ENCODE measurements at regions not wholly inside any gene's neighbourhood (a gene's known extent, or its start where the extent isn't known, plus 50 kb on each side); places are given as distances from the start of the nearest gene placed in this dataset.

DNA sequence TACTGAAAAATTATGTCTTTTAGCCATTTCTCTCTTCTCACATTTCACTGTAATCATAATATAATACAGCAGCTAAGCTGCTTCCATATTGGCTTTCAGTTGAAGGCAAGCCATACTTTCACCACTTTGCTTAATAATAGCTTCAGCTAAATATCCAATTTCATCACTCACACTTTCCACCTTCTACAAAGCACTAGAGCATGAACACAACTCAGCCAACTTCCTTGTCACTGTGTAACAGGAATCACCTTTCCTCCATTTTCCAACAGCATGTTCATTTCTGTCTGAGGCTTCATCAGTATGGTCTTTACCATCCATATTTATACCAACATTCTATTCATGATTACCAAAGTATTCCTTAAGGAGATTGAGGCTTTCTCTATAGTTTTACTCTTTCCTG, 219.8 kb upstream of the CTSO start:
- in situ Hi-C loops (cut with MboI; ENCODE audit: low sequenced_read_pairs, unreplicated experiment), result no loop called here
- no peak for DNase-seq (ENCODE audit: low spot score)
- no peak for TF ChIP-seq CTCF (IDR thresholded peaks at IDR 0.05; ENCODE audit: borderline replicate concordance, control extremely low read depth, extremely low read depth, insufficient read depth, missing control alignments)

GRCh38 chr4:156169861-156170260, 216.2 kb upstream of the CTSO start:
- in situ Hi-C loops (cut with MboI; ENCODE audit: low sequenced_read_pairs, unreplicated experiment), result no loop called here
- DNase-seq (ENCODE audit: low spot score), result no peak
- no peak for TF ChIP-seq CTCF (IDR thresholded peaks at IDR 0.05; ENCODE audit: borderline replicate concordance, control extremely low read depth, extremely low read depth, insufficient read depth, missing control alignments)

GRCh38 chr4:156169011-156169410, 215.3 kb upstream of the CTSO start:
- TF ChIP-seq CTCF (IDR thresholded peaks at IDR 0.05; ENCODE audit: borderline replicate concordance, control extremely low read depth, extremely low read depth, insufficient read depth, missing control alignments), result peak; percentile 44
- DNase-seq (ENCODE audit: low spot score), result peak; percentile 20
- in situ Hi-C loops (cut with MboI; ENCODE audit: low sequenced_read_pairs, unreplicated experiment), result no loop called here

DNA sequence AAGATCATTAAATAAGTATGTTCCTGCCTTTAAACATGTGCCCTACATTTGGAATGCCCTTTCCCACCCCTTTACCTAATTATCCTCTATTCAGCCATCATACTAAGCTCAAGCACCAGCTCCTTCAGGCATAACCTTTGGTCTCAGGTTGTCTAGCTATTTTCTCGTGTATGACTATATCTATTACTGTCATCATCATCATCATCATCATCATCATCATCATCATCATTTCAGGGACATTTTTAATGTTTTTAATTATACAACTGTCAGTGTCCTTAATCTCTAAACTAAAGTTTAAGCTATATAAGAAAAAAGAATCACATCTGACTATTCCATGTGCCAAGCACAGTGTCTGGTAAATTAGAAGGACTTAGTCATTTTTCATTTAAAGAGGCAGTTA, 214.6 kb upstream of the CTSO start:
- in situ Hi-C loops (cut with MboI; ENCODE audit: low sequenced_read_pairs, unreplicated experiment), result no loop called here
- no peak for DNase-seq (ENCODE audit: low spot score)
- TF ChIP-seq CTCF (IDR thresholded peaks at IDR 0.05; ENCODE audit: borderline replicate concordance, control extremely low read depth, extremely low read depth, insufficient read depth, missing control alignments), result no peak

GRCh38 chr4:156158747-156159146, 205.1 kb upstream of the CTSO start:
- in situ Hi-C loops (cut with MboI; ENCODE audit: low sequenced_read_pairs, unreplicated experiment), result no loop called here
- no peak for TF ChIP-seq CTCF (IDR thresholded peaks at IDR 0.05; ENCODE audit: borderline replicate concordance, control extremely low read depth, extremely low read depth, insufficient read depth, missing control alignments)
- peak; percentile 33 for DNase-seq (ENCODE audit: low spot score)

DNA sequence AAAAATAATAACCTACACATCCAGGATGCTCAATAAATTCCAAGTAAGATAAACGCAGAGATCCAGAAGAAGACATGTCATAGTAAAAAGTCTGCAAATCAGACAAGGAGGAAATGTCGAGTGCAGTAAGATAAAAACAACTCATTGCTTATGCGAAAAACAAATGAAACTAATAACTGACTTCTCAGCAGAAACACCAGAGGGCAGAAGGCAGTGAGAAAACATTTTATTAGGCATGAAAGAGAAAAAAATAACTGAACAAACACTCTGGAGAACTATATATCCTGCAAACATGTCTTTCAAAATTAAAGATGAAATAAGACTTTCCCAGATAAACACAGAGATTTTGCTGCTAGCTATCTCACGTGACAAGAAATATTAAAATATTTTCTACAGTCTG, 201.3 kb upstream of the CTSO start:
- no peak for DNase-seq (ENCODE audit: low spot score)
- TF ChIP-seq CTCF (IDR thresholded peaks at IDR 0.05; ENCODE audit: borderline replicate concordance, control extremely low read depth, extremely low read depth, insufficient read depth, missing control alignments), result no peak
- in situ Hi-C loops (cut with MboI; ENCODE audit: low sequenced_read_pairs, unreplicated experiment), result no loop called here

GRCh38 chr4:156146571-156146970, 192.9 kb upstream of the CTSO start:
- in situ Hi-C loops (cut with MboI; ENCODE audit: low sequenced_read_pairs, unreplicated experiment), result no loop called here
- DNase-seq (ENCODE audit: low spot score), result no peak
- TF ChIP-seq CTCF (IDR thresholded peaks at IDR 0.05; ENCODE audit: borderline replicate concordance, control extremely low read depth, extremely low read depth, insufficient read depth, missing control alignments), result no peak
